Neural cell (in vitro differentiated cells): ENCODE measurements at regions not wholly inside any gene's neighbourhood (a gene's known extent, or its start where the extent isn't known, plus 50 kb on each side); places are given as distances from the start of the nearest gene placed in this dataset.

ENCODE experiments used
- H2AFZ ChIP-seq: fragments of 200-600, 300-800 bp; sonication (generic), shearing (Covaris generic); 2 replicates; pipeline ENCODE4 v1.6.0; 2014; ENCODE audit warnings: low read depth, mild to moderate bottlenecking, antibody characterized with exemption, low read length, moderate library complexity
- H3F3A ChIP-seq: fragments of 200-600 bp; shearing (Covaris generic); 2 replicates; pipeline ENCODE4 v1.6.1; 2016; ENCODE audit warnings: mild to moderate bottlenecking, moderate library complexity, mixed read lengths, antibody characterized with exemption, low read length; ENCODE audit not compliant: insufficient read depth, poor library complexity, severe bottlenecking
- H3K27ac ChIP-seq: fragments of 200-600, 300-800 bp; sonication (generic), shearing (Covaris generic); 2 replicates; pipeline ENCODE4 v1.5.1; 2014; ENCODE audit warnings: mild to moderate bottlenecking, low read length, moderate library complexity
- H3K27me3 ChIP-seq: fragments of 300-800, 200-600 bp; sonication (generic), shearing (Covaris generic); 2 replicates; pipeline ENCODE4 v1.6.0; 2014; ENCODE audit warnings: mild to moderate bottlenecking, low read depth, low read length, moderate library complexity; ENCODE audit not compliant: insufficient read depth
- H3K36me3 ChIP-seq: fragments of 300-800, 200-600 bp; sonication (generic), shearing (Covaris generic); 2 replicates; pipeline ENCODE4 v1.5.1; 2014; ENCODE audit warnings: mild to moderate bottlenecking, antibody characterized with exemption, low read length, moderate library complexity; ENCODE audit not compliant: insufficient read depth
- H3K4me2 ChIP-seq: fragments of 300-800, 200-600 bp; sonication (generic), shearing (Covaris generic); 2 replicates; pipeline ENCODE4 v1.6.0; 2014; ENCODE audit warnings: mild to moderate bottlenecking, low read length
- H3K4me3 ChIP-seq: fragments of 300-800, 200-600 bp; sonication (generic), shearing (Covaris generic); 2 replicates; pipeline ENCODE4 v1.5.1; 2014; ENCODE audit warnings: mild to moderate bottlenecking, low read length, moderate library complexity
- H3K79me2 ChIP-seq: fragments of 200-600 bp; shearing (Covaris generic); replicated peaks from 2 replicates; pipeline ENCODE4 v1.6.0; 2014; ENCODE audit warnings: mild to moderate bottlenecking, low read length, moderate library complexity; ENCODE audit not compliant: insufficient read depth
- H3K9ac ChIP-seq: fragments of 300-800, 200-600 bp; sonication (generic), shearing (Covaris generic); 2 replicates; pipeline ENCODE4 v1.6.1; 2016; ENCODE audit warnings: mild to moderate bottlenecking, low read length, mixed read lengths
- H3K9me2 ChIP-seq: fragments of 200-600 bp; shearing (Covaris generic); 2 replicates; pipeline ENCODE4 v1.6.1; 2016; ENCODE audit warnings: mild to moderate bottlenecking, low read length, mixed read lengths; ENCODE audit not compliant: insufficient read depth
- H3K9me3 ChIP-seq: fragments of 200-600, 300-800 bp; sonication (generic), shearing (Covaris generic); 2 replicates; pipeline ENCODE4 v1.6.1; 2016; ENCODE audit warnings: mild to moderate bottlenecking, mixed run types, low read length, moderate library complexity, mixed read lengths
- H4K20me1 ChIP-seq: fragments of 200-600 bp; shearing (Covaris generic); 2 replicates; pipeline ENCODE4 v1.6.1; 2016; ENCODE audit warnings: mild to moderate bottlenecking, mixed run types; ENCODE audit not compliant: insufficient read depth
- EP300 ChIP-seq: fragments of 450-650 bp; conservative IDR thresholded peaks from 2 replicates; pipeline ENCODE4 v1.6.1; 2014; ENCODE audit warnings: antibody characterized with exemption, mild to moderate bottlenecking, moderate library complexity; ENCODE audit not compliant: poor library complexity, severe bottlenecking
- EZH2 ChIP-seq: fragments of 200-600, 300-800 bp; shearing (Covaris generic), sonication (generic); IDR thresholded peaks from 2 replicates; pipeline ENCODE4 v1.6.1; 2014; ENCODE audit warnings: antibody characterized with exemption, low read length, borderline replicate concordance, mild to moderate bottlenecking; ENCODE audit not compliant: insufficient read depth, poor library complexity, severe bottlenecking
- MXI1 ChIP-seq: fragments of 450-650 bp; conservative IDR thresholded peaks from 2 replicates; pipeline ENCODE4 v1.6.1; 2014; ENCODE audit warnings: antibody characterized with exemption, mild to moderate bottlenecking; ENCODE audit not compliant: poor library complexity, severe bottlenecking
- POLR2AphosphoS5 ChIP-seq: IDR thresholded peaks from 2 replicates; pipeline ENCODE4 v1.6.1; 2012
- RAD21 ChIP-seq: fragments of 450-650 bp; conservative IDR thresholded peaks from 2 replicates; pipeline ENCODE4 v1.6.1; 2014; ENCODE audit warnings: antibody characterized with exemption, mild to moderate bottlenecking, moderate library complexity
- SMC3 ChIP-seq: fragments of 450-650 bp; conservative IDR thresholded peaks from 2 replicates; pipeline ENCODE4 v1.6.1; 2014; ENCODE audit warnings: antibody characterized with exemption, mild to moderate bottlenecking, moderate library complexity; ENCODE audit not compliant: poor library complexity
- TAF1 ChIP-seq: IDR thresholded peaks from 2 replicates; pipeline ENCODE4 v1.6.1; 2012; ENCODE audit warnings: low read depth
- TF ChIP-seq, protein P1 (sequence below): IDR thresholded peaks from 2 replicates; pipeline ENCODE4 v1.6.1; 2012; ENCODE audit warnings: borderline replicate concordance
- TF ChIP-seq, protein P2 (sequence below): fragments of 450-650 bp; IDR thresholded peaks from 2 replicates; pipeline ENCODE4 v1.5.1; 2014; ENCODE audit warnings: antibody characterized with exemption, mild to moderate bottlenecking, moderate library complexity; ENCODE audit not compliant: poor library complexity, severe bottlenecking

GRCh38 chr15:45884289-45884688 lies 249.5 kb downstream of the SQOR start:
- no peak overlapping the region for H3K4me3 ChIP-seq
- H3K36me3 ChIP-seq: no peaks in the 10 kb centered on the region
- H3F3A ChIP-seq: no peaks in the 10 kb centered on the region
- TF ChIP-seq RAD21: no peak
- no peak for TF ChIP-seq MXI1
- no peak for TF ChIP-seq EZH2
- TF ChIP-seq, protein P1, sequence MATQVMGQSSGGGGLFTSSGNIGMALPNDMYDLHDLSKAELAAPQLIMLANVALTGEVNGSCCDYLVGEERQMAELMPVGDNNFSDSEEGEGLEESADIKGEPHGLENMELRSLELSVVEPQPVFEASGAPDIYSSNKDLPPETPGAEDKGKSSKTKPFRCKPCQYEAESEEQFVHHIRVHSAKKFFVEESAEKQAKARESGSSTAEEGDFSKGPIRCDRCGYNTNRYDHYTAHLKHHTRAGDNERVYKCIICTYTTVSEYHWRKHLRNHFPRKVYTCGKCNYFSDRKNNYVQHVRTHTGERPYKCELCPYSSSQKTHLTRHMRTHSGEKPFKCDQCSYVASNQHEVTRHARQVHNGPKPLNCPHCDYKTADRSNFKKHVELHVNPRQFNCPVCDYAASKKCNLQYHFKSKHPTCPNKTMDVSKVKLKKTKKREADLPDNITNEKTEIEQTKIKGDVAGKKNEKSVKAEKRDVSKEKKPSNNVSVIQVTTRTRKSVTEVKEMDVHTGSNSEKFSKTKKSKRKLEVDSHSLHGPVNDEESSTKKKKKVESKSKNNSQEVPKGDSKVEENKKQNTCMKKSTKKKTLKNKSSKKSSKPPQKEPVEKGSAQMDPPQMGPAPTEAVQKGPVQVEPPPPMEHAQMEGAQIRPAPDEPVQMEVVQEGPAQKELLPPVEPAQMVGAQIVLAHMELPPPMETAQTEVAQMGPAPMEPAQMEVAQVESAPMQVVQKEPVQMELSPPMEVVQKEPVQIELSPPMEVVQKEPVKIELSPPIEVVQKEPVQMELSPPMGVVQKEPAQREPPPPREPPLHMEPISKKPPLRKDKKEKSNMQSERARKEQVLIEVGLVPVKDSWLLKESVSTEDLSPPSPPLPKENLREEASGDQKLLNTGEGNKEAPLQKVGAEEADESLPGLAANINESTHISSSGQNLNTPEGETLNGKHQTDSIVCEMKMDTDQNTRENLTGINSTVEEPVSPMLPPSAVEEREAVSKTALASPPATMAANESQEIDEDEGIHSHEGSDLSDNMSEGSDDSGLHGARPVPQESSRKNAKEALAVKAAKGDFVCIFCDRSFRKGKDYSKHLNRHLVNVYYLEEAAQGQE: peak; percentile 43
- TF ChIP-seq, protein P2, sequence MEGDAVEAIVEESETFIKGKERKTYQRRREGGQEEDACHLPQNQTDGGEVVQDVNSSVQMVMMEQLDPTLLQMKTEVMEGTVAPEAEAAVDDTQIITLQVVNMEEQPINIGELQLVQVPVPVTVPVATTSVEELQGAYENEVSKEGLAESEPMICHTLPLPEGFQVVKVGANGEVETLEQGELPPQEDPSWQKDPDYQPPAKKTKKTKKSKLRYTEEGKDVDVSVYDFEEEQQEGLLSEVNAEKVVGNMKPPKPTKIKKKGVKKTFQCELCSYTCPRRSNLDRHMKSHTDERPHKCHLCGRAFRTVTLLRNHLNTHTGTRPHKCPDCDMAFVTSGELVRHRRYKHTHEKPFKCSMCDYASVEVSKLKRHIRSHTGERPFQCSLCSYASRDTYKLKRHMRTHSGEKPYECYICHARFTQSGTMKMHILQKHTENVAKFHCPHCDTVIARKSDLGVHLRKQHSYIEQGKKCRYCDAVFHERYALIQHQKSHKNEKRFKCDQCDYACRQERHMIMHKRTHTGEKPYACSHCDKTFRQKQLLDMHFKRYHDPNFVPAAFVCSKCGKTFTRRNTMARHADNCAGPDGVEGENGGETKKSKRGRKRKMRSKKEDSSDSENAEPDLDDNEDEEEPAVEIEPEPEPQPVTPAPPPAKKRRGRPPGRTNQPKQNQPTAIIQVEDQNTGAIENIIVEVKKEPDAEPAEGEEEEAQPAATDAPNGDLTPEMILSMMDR: no peak
- no peak for TF ChIP-seq SMC3
- TF ChIP-seq POLR2AphosphoS5: peak; percentile 97
- TF ChIP-seq EP300: peak; percentile 100
- no peak for TF ChIP-seq TAF1
- H3K79me2 ChIP-seq: no peaks in the 10 kb centered on the region
- H4K20me1 ChIP-seq: no peaks in the 10 kb centered on the region
- H3K9ac ChIP-seq: no peak overlapping the region
- H2AFZ ChIP-seq: no peak overlapping the region
- H3K9me3 ChIP-seq: no peaks in the 10 kb centered on the region
- H3K4me2 ChIP-seq: peak overlapping the region; percentile 7
- H3K27ac ChIP-seq: peak overlapping the region; percentile 85
- H3K9me2 ChIP-seq: no peaks in the 10 kb centered on the region
- no peaks in the 10 kb centered on the region for H3K27me3 ChIP-seq

DNA sequence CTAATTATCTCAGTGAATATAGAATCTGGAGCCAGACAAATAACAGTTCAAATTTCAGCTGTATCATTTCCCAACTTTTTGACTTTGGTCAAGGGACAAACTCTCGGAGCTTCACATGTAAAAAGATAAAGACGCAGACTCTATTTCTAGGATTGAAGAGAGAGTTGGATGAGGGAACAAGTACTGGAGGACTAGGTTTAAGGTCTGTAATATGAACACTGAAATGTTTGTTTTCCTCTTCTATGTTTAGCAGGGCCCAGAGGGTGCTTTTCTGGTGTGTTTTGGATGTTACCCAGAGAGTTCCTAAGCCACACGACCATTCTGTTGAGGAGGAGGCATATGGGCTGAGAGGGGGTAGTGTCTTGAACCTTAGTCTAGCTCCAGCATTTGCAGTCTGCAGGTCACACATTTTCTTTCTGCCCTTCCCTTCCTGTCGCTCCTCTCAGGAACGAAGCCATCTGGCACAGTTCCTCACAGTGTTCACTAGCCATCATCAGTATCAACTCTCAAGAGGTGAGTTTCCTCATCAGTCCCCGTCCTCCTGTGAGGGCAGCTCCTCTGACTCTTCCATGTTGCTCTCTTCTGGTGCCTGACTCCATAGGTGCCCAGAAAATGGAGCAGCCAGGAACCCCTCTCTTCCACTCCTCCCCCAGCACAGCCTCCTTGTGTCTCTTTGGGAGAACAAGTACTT lies 250.1 kb downstream of the SQOR start:
- Histone ChIP-seq H3F3A (no peaks in the 10 kb centered on the region), H3K27ac (peak overlapping the region; percentile 85), H3K4me3 (no peak overlapping the region), H4K20me1 (no peaks in the 10 kb centered on the region), H3K4me2 (peak overlapping the region; percentile 7), H3K79me2 (no peaks in the 10 kb centered on the region), H3K27me3 (no peaks in the 10 kb centered on the region), H3K36me3 (no peaks in the 10 kb centered on the region), H3K9me2 (no peaks in the 10 kb centered on the region), H3K9ac (peak overlapping the region; percentile 41), H2AFZ (no peak overlapping the region), H3K9me3 (no peaks in the 10 kb centered on the region)
- no peak for TF ChIP-seq MXI1
- TF ChIP-seq, protein P2: no peak
- no peak for TF ChIP-seq SMC3
- TF ChIP-seq EP300: no peak
- TF ChIP-seq TAF1: no peak
- TF ChIP-seq, protein P1: no peak
